ENCODE measurements at regions not wholly inside any gene's neighbourhood (a gene's known extent, or its start where the extent isn't known, plus 50 kb on each side); places are given as distances from the start of the nearest gene placed in this dataset.
A peak's percentile ranks its signal among the peaks of the same experiment; 100 is the strongest.

DNA sequence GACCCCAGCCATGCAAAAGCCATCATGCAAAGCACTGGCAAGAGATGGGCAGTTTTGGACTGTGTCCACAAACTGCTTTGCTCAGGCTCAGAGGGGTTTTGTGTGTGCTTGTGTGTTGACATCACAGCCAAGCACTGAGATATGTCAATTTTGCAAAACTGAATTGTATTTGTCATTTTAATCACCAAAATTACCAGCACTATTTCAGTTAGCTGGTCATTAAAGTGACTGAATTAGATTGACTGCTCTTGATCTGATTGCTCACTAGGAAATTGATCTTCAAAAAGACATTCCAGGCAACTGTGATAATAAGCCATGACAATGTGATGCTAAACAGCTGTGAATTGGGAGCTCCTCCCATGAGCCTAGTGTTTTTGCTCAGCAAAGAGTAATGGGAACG lies 337.3 kb upstream of the GNPDA2 start:
- no peak overlapping the region for H3K4me3 ChIP-seq (ENCODE audit: low read depth, low read length)
- peak; percentile 64 for DNase-seq (ENCODE audit: extremely low spot score)
- WGBS: 5% methylated on average over 1 of the region's 1 CpG
- H3K4me1 ChIP-seq (ENCODE audit: insufficient read depth): no peaks in the 10 kb centered on the region
- H3K27ac ChIP-seq (ENCODE audit: low read depth): no peak overlapping the region
- no peaks in the 10 kb centered on the region for H3K36me3 ChIP-seq (ENCODE audit: insufficient read depth)

DNA sequence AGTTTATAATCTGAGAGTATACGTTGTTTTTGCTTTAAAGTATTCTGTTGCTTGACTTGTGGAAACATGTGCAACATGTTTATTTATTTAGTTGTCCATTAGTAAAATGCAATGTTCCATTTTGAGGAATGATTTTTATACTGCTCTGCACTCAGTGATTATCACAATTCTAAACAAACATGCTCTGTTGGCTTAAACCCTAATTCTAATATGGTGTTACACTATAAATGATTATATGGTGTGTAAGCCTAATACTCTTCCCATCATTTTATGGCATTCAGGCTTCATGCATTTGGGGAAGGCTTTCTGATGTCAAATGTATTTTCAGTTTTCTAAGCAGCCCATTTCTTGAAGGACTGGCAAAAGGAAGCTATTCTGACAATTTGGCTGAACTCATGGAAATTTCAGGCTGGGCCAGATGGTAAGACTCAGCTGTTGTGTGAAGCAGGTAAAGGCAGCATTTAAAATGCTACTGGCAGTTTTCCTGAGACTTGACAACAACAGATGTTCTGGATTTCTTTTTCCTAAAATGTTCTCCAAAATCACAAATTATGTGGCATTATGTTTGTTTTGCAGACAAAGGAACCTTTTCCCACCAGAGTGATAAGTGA lies 336.7 kb upstream of the GNPDA2 start:
- Histone ChIP-seq H3K4me3 (ENCODE audit: low read depth, low read length) (no peak overlapping the region), H3K36me3 (ENCODE audit: insufficient read depth) (no peaks in the 10 kb centered on the region), H3K4me1 (ENCODE audit: insufficient read depth) (no peaks in the 10 kb centered on the region), H3K27ac (ENCODE audit: low read depth) (no peak overlapping the region)
- WGBS: 36% methylated on average over 1 of the region's 1 CpG
- peak; percentile 15 for DNase-seq (ENCODE audit: extremely low spot score)

DNA sequence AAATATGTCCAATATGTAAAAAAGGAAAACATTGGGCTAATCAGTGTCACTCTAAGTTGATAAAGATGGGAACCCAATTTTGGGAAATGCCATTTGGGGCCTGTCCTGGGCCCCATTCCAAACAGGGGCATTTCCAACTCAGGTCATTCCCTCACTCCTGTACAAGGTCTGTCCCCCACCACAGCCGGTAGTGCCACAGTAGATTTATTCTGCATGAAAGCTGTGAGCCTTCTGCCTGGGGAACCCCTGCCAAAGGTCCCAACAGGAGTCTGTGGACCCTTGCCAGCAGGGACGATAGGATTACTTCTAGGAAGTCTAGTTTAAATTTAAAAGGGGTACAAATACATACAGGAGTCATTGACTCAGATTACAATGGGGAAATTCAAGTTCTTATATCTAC lies 317.6 kb upstream of the GNPDA2 start:
- Histone ChIP-seq H3K4me1 (ENCODE audit: insufficient read depth) (no peaks in the 10 kb centered on the region), H3K36me3 (ENCODE audit: insufficient read depth) (no peaks in the 10 kb centered on the region), H3K4me3 (ENCODE audit: low read depth, low read length) (no peak overlapping the region), H3K27ac (ENCODE audit: low read depth) (no peak overlapping the region)
- 40% methylated on average over 2 of the region's 2 CpGs for WGBS
- no peak for DNase-seq (ENCODE audit: extremely low spot score)

DNA sequence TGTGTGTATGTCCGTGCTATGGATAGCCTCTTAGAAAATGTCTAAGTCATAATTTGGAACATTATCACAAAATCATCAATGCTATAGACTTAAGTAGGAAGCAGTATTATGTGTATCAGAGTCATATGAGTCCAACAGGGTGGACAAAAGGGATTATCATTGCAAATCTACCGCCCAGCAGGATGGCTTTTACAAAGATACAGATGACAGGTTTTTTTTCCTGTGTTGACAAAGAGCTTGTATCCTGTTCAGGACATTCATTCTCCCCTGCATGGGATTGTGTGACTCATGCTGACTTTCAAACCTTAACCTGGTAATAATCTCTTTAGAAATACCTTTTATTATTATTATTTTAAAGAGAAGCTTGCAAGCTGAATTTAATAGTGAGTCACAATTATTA lies 310.3 kb upstream of the GNPDA2 start:
- 68% methylated on average over 2 of the region's 2 CpGs for WGBS
- Histone ChIP-seq H3K4me3 (ENCODE audit: low read depth, low read length) (no peak overlapping the region), H3K36me3 (ENCODE audit: insufficient read depth) (no peaks in the 10 kb centered on the region), H3K4me1 (ENCODE audit: insufficient read depth) (no peaks in the 10 kb centered on the region), H3K27ac (ENCODE audit: low read depth) (no peak overlapping the region)
- DNase-seq (ENCODE audit: extremely low spot score): no peak

- Histone ChIP-seq H3K4me1 (ENCODE audit: insufficient read depth) (no peaks in the 10 kb centered on the region), H3K27ac (ENCODE audit: low read depth) (no peak overlapping the region), H3K36me3 (ENCODE audit: insufficient read depth) (no peaks in the 10 kb centered on the region), H3K4me3 (ENCODE audit: low read depth, low read length) (no peak overlapping the region)
- WGBS: 28% methylated on average over 5 of the region's 5 CpGs
- no peak for DNase-seq (ENCODE audit: extremely low spot score)
Observed at GRCh38 chr4:45033676-45034419, 307.5 kb upstream of the GNPDA2 start.

DNA sequence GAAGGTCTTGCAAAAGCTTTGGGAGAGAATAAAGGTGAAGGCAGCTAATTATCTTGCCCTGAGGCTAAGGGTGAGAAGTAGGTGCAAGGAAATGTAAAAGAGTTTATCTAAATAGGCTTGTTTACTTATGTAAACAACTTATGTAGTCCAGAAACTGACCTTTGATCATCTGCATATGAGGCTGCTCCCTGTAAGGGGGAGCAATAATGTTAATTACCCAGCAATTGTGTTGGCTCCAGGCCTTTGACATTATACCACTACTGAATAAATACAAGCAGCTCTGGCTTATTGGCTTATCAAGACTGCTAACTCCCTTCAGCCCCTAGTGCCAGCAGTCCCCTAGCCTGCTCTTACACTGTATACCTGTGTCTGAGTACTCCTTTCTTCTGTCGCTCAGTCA lies 303.7 kb upstream of the GNPDA2 start:
- Histone ChIP-seq H3K4me1 (ENCODE audit: insufficient read depth) (no peaks in the 10 kb centered on the region), H3K27ac (ENCODE audit: low read depth) (no peak overlapping the region), H3K4me3 (ENCODE audit: low read depth, low read length) (no peak overlapping the region), H3K36me3 (ENCODE audit: insufficient read depth) (no peaks in the 10 kb centered on the region)
- WGBS: 90% methylated on average over 1 of the region's 1 CpG
- no peak for DNase-seq (ENCODE audit: extremely low spot score)

GRCh38 chr4:45007508-45007907 lies 281.2 kb upstream of the GNPDA2 start:
- Histone ChIP-seq H3K4me1 (ENCODE audit: insufficient read depth) (no peaks in the 10 kb centered on the region), H3K36me3 (ENCODE audit: insufficient read depth) (no peaks in the 10 kb centered on the region), H3K4me3 (ENCODE audit: low read depth, low read length) (no peak overlapping the region), H3K27ac (ENCODE audit: low read depth) (no peak overlapping the region)
- 50% methylated on average over 3 of the region's 3 CpGs for WGBS
- no peak for DNase-seq (ENCODE audit: extremely low spot score)

- H3K36me3 ChIP-seq (ENCODE audit: insufficient read depth): no peaks in the 10 kb centered on the region
- no peak overlapping the region for H3K4me3 ChIP-seq (ENCODE audit: low read depth, low read length)
- no peaks in the 10 kb centered on the region for H3K4me1 ChIP-seq (ENCODE audit: insufficient read depth)
- no peak for DNase-seq (ENCODE audit: extremely low spot score)
- H3K27ac ChIP-seq (ENCODE audit: low read depth): no peak overlapping the region
Observed at GRCh38 chr4:45006078-45006477, 279.7 kb upstream of the GNPDA2 start.

- H3K4me3 ChIP-seq (ENCODE audit: low read depth, low read length): no peak overlapping the region
- DNase-seq (ENCODE audit: extremely low spot score): no peak
- no peak overlapping the region for H3K27ac ChIP-seq (ENCODE audit: low read depth)
- no peaks in the 10 kb centered on the region for H3K36me3 ChIP-seq (ENCODE audit: insufficient read depth)
- WGBS: 51% methylated on average over 4 of the region's 4 CpGs
- no peaks in the 10 kb centered on the region for H3K4me1 ChIP-seq (ENCODE audit: insufficient read depth)
Observed at GRCh38 chr4:45004847-45005565, 278.6 kb upstream of the GNPDA2 start.

- Histone ChIP-seq H3K4me1 (ENCODE audit: insufficient read depth) (no peaks in the 10 kb centered on the region), H3K36me3 (ENCODE audit: insufficient read depth) (no peaks in the 10 kb centered on the region), H3K27ac (ENCODE audit: low read depth) (no peak overlapping the region), H3K4me3 (ENCODE audit: low read depth, low read length) (no peak overlapping the region)
- DNase-seq (ENCODE audit: extremely low spot score): no peak
- 56% methylated on average over 2 of the region's 2 CpGs for WGBS
Observed at GRCh38 chr4:45004326-45004725, 278.0 kb upstream of the GNPDA2 start.

GRCh38 chr4:44996276-44996845 lies 270.0 kb upstream of the GNPDA2 start:
- Histone ChIP-seq H3K4me3 (ENCODE audit: low read depth, low read length) (no peak overlapping the region), H3K27ac (ENCODE audit: low read depth) (no peak overlapping the region), H3K36me3 (ENCODE audit: insufficient read depth) (no peaks in the 10 kb centered on the region), H3K4me1 (ENCODE audit: insufficient read depth) (no peaks in the 10 kb centered on the region)
- 88% methylated on average over 4 of the region's 4 CpGs for WGBS
- DNase-seq (ENCODE audit: extremely low spot score): peak; percentile 15

DNA sequence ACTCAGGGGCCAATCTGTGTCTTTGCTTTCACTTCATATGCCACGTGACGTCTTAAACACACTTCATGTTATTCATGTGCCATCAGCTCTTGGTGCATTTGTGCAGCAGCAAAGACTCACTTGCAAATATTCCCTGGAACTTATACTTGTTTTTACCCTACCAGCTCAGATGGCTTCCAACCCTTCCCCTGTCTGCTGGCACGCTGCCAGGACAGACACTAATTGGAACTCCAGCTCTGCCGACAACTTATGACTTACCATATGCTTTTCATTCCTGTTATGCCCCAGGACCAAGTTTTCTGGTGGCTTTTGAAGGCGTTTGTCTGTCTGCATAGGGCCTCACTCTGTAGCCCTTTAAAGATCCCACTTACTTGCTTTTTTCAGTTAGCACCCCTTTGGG lies 261.7 kb upstream of the GNPDA2 start:
- 59% methylated on average over 5 of the region's 5 CpGs for WGBS

DNA sequence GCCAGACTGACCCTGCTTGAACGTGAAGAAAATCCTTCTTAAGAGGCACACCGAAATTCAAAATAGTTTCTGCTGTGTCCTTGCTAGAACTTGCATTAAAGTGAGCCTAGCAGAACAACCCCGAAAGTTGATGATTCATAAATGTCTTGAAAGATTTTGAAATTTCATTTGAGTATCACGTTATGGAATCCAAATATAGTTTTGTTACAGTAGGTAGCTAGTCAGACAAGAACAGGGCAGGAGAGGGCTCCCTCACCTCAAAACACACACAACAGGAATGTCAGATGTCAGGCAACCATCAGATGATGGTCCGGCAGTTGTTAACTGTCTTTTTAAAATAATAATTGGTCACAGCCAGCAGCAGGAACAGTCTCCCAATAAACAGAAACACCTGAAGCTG lies 259.6 kb upstream of the GNPDA2 start:
- no peaks in the 10 kb centered on the region for H3K4me1 ChIP-seq (ENCODE audit: insufficient read depth)
- 71% methylated on average over 5 of the region's 5 CpGs for WGBS
- no peak overlapping the region for H3K27ac ChIP-seq (ENCODE audit: low read depth)
- H3K4me3 ChIP-seq (ENCODE audit: low read depth, low read length): no peak overlapping the region
- H3K36me3 ChIP-seq (ENCODE audit: insufficient read depth): no peaks in the 10 kb centered on the region
- DNase-seq (ENCODE audit: extremely low spot score): no peak

More for the DNA sequence above, 261.7 kb upstream of the GNPDA2 start:
- Histone ChIP-seq H3K36me3 (ENCODE audit: insufficient read depth) (no peaks in the 10 kb centered on the region), H3K4me3 (ENCODE audit: low read depth, low read length) (no peak overlapping the region), H3K4me1 (ENCODE audit: insufficient read depth) (no peaks in the 10 kb centered on the region), H3K27ac (ENCODE audit: low read depth) (no peak overlapping the region)
- no peak for DNase-seq (ENCODE audit: extremely low spot score)

DNA sequence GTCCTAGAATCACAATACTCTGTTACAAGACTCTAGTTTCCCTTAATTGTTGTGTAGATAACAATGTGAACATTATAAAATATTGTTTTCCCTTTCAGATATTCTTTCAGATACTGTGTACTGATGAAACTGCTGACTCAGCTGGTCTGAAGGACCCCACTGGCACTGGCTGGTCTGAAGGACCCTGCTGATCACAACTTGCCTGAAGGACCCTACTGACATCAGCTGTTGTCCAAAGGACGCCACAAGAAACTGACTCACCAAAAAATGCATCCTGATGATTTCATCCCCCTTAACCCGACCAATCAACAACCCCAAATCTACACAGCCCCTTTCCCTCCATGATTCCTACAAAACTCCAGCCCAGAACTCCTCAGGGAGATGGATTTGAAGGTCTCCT lies 258.8 kb upstream of the GNPDA2 start:
- DNase-seq (ENCODE audit: extremely low spot score): no peak
- Histone ChIP-seq H3K4me3 (ENCODE audit: low read depth, low read length) (no peak overlapping the region), H3K4me1 (ENCODE audit: insufficient read depth) (no peaks in the 10 kb centered on the region), H3K36me3 (ENCODE audit: insufficient read depth) (no peaks in the 10 kb centered on the region), H3K27ac (ENCODE audit: low read depth) (no peak overlapping the region)
- 73% methylated on average over 2 of the region's 2 CpGs for WGBS

All from urinary bladder (tissue), 3 donors.